Adipocyte (in vitro differentiated cells): ENCODE measurements at regions not wholly inside any gene's neighbourhood (a gene's known extent, or its start where the extent isn't known, plus 50 kb on each side); places are given as distances from the start of the nearest gene placed in this dataset.
"Not testable (repeated sequence)": the region's sequence is repeated elsewhere in the genome, so short reads cannot be mapped to it uniquely, and the experiment has no call there.

Experiments used
- DNase-seq: peaks from one replicate; pipeline ENCODE4 v3.0.0-alpha.2; 2015; ENCODE audit warnings: low read depth
- H3K27me3 ChIP-seq: replicated peaks from 2 replicates; pipeline ENCODE4 v1.7.0; 2013; ENCODE audit warnings: mild to moderate bottlenecking, low read length, moderate library complexity; ENCODE audit not compliant: control insufficient read depth, insufficient read depth
- H3K36me3 ChIP-seq: 2 replicates; pipeline ENCODE4 v1.7.0; 2013; ENCODE audit warnings: low read length, mild to moderate bottlenecking, moderate library complexity; ENCODE audit not compliant: control insufficient read depth, insufficient read depth, severe bottlenecking
- H3K4me1 ChIP-seq: 2 replicates; pipeline ENCODE4 v1.7.0; 2013; ENCODE audit warnings: mild to moderate bottlenecking, low read length, moderate library complexity; ENCODE audit not compliant: control insufficient read depth, insufficient read depth
- H3K4me3 ChIP-seq: 2 replicates; pipeline ENCODE4 v1.7.0; 2013; ENCODE audit warnings: mild to moderate bottlenecking, low read length, moderate library complexity
- H3K9ac ChIP-seq: 2 replicates; pipeline ENCODE4 v1.7.0; 2013; ENCODE audit warnings: mild to moderate bottlenecking, low read length, moderate library complexity
- H3K9me3 ChIP-seq: 2 replicates; pipeline ENCODE4 v1.7.0; 2013; ENCODE audit warnings: mild to moderate bottlenecking, low read length, moderate library complexity; ENCODE audit not compliant: control insufficient read depth

- no peaks in the 10 kb centered on the region for H3K4me1 ChIP-seq
- no peaks in the 10 kb centered on the region for H3K9me3 ChIP-seq
- H3K9ac ChIP-seq: no peak overlapping the region
- H3K36me3 ChIP-seq: no peaks in the 10 kb centered on the region
- no peak for DNase-seq
- no peak overlapping the region for H3K4me3 ChIP-seq
- H3K27me3 ChIP-seq: no peaks in the 10 kb centered on the region
Observed at GRCh38 chr2:117378653-117379052, 435.8 kb upstream of the DDX18 start.

- no peak for DNase-seq
- Histone ChIP-seq H3K9ac (no peak overlapping the region), H3K4me1 (no peaks in the 10 kb centered on the region), H3K27me3 (no peaks in the 10 kb centered on the region), H3K4me3 (no peak overlapping the region), H3K36me3 (no peaks in the 10 kb centered on the region), H3K9me3 (no peaks in the 10 kb centered on the region)
Observed at GRCh38 chr2:117379928-117380327, 434.6 kb upstream of the DDX18 start.

DNA sequence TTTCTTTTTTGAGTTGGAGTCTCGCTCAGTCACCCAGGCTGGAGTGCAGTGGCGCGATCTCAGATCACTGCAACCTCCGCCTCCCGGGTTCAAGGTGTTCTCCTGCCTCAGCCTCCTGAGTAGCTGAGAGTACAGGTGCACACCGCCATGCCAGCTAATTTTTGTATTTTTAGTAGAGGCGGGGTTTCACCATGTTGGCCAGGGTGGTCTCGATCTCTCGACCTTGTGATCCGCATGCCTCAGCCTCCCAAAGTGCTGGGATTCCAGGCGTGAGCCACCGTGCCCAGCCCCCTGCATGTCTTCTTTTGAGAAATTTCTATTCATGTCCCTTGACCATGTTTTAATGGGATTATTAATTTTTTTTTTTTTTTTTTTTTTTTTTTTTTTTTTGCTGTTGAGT lies 430.5 kb upstream of the DDX18 start:
- not testable (repeated sequence) for H3K4me3 ChIP-seq, H3K36me3 ChIP-seq, H3K9ac ChIP-seq

DNA sequence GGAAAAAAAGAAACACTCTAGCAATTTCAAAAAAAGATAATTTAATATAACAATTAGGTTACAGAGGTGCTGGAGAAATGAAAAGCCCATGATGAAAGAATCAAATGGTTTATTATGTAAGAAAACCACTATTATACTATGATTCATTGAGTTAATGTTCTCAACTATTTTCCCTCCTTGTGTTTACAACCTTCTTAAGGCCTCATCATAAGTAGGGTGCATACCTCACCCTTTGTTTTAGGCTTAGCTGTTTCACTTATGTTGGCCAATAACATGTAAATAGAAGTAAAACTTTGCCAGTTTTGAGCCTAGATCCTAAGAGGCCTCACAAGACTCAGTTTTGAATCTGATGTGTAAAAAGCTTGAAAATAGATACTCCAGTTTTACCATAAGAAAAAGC lies 418.3 kb upstream of the DDX18 start:
- Histone ChIP-seq H3K9me3 (no peaks in the 10 kb centered on the region), H3K9ac (no peak overlapping the region), H3K4me3 (no peak overlapping the region), H3K27me3 (no peaks in the 10 kb centered on the region), H3K36me3 (no peaks in the 10 kb centered on the region), H3K4me1 (no peaks in the 10 kb centered on the region)
- no peak for DNase-seq

More for the DNA sequence above, 430.5 kb upstream of the DDX18 start:
- not testable (repeated sequence) for H3K4me1 ChIP-seq, DNase-seq, H3K9me3 ChIP-seq, H3K27me3 ChIP-seq

- Histone ChIP-seq H3K4me3 (no peak overlapping the region), H3K9ac (no peak overlapping the region), H3K27me3 (no peaks in the 10 kb centered on the region), H3K4me1 (no peaks in the 10 kb centered on the region), H3K9me3 (no peaks in the 10 kb centered on the region), H3K36me3 (no peaks in the 10 kb centered on the region)
- DNase-seq: no peak
Observed at GRCh38 chr2:117401582-117401981, 412.9 kb upstream of the DDX18 start.

DNA sequence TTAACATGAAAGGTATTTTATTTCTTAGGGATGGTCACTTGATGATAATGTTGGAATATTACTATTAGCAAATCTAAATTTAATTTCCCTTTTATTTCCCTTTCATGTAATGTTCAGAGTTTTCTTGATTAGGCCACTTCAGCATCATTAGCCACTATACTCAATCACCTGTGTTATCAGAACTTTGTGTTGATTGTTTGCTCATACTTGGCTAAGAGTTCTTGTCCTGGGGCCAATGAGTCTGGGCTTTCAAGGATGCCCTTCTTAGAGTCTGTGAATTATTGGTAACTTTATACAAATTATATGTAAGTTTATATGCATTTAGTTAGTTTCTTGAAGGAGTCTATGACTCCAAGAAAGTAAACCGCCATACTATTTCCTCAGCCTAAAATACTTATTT lies 408.0 kb upstream of the DDX18 start:
- no peak overlapping the region for H3K9ac ChIP-seq
- H3K9me3 ChIP-seq: no peaks in the 10 kb centered on the region
- H3K4me3 ChIP-seq: no peak overlapping the region
- no peak for DNase-seq
- no peaks in the 10 kb centered on the region for H3K4me1 ChIP-seq
- no peaks in the 10 kb centered on the region for H3K27me3 ChIP-seq
- H3K36me3 ChIP-seq: no peaks in the 10 kb centered on the region

DNA sequence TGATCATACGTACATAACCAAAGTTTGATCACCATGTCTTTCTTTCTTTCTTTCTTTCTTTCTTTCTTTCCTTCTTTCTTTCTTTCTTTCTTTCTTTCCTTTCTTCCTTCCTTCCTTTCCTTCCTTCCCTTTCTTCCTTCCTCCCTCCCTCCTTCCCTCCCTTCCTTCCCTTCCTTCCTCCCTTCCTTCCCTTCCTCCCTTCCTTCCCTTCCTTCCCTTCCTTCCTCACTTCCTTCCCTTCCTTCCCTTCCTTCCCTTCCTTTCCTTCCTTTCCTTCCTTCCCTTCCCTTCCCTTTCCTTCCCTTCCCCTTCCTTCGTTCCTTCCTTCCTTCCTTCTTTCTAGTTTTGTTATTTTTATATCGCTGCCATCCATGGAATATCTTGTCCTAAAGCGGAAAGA lies 406.7 kb upstream of the DDX18 start:
- Histone ChIP-seq H3K36me3 (no peaks in the 10 kb centered on the region), H3K4me1 (no peaks in the 10 kb centered on the region), H3K9me3 (no peaks in the 10 kb centered on the region), H3K9ac (no peak overlapping the region), H3K4me3 (no peak overlapping the region), H3K27me3 (no peaks in the 10 kb centered on the region)
- no peak for DNase-seq

DNA sequence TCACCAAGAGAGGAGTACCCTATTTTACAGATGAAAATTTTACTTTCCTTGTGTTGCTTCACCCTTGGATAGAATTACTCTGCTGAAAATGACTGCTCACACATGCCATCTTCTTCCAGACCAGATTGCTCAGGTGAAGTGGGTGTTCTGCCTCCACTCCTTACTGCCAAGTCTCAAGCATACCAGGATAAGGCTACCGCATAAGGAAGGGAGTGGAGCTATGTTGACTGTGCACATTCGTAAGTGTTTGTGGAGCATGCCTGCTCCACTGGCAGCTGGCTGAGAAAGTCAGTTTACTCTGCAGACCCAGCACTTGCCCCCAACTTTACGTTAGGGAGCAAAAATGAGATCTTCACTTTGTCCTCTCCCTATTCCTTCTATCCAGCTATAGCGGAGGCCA lies 405.0 kb upstream of the DDX18 start:
- Histone ChIP-seq H3K27me3 (no peaks in the 10 kb centered on the region), H3K9ac (no peak overlapping the region), H3K36me3 (no peaks in the 10 kb centered on the region), H3K9me3 (no peaks in the 10 kb centered on the region), H3K4me1 (no peaks in the 10 kb centered on the region), H3K4me3 (no peak overlapping the region)
- DNase-seq: no peak

DNA sequence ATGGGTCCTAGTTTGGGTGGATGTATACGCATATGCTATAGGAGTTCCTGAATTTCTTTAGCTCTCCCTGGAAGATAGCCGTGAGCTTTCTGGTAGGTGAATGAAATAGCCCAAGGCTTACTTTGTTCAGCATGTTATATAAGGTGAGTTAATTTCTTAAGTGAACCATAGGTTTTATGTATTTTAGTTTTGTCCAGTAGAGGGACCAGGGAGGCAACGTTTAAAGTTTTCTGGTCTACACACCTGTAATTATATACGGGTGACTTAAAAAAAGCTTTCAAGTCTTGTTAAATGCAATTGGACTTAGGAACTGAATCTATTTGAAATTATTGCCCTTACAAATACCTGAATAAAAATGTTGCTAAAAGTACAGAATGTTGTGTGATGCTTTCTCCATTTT lies 402.5 kb upstream of the DDX18 start:
- Histone ChIP-seq H3K4me1 (no peaks in the 10 kb centered on the region), H3K9ac (no peak overlapping the region), H3K9me3 (no peaks in the 10 kb centered on the region), H3K36me3 (no peaks in the 10 kb centered on the region), H3K27me3 (no peaks in the 10 kb centered on the region), H3K4me3 (no peak overlapping the region)
- no peak for DNase-seq

- Histone ChIP-seq H3K4me1 (no peaks in the 10 kb centered on the region), H3K27me3 (no peaks in the 10 kb centered on the region)
- no peak for DNase-seq
Observed at GRCh38 chr2:117432746-117433145, 381.7 kb upstream of the DDX18 start.

GRCh38 chr2:117436697-117437096 lies 377.8 kb upstream of the DDX18 start:
- Histone ChIP-seq H3K27me3 (no peaks in the 10 kb centered on the region), H3K9ac (no peak overlapping the region), H3K4me3 (no peak overlapping the region), H3K9me3 (no peaks in the 10 kb centered on the region), H3K36me3 (no peaks in the 10 kb centered on the region), H3K4me1 (no peaks in the 10 kb centered on the region)
- no peak for DNase-seq

More at GRCh38 chr2:117432746-117433145, 381.7 kb upstream of the DDX18 start:
- Histone ChIP-seq H3K4me3 (no peak overlapping the region), H3K36me3 (no peaks in the 10 kb centered on the region), H3K9me3 (no peaks in the 10 kb centered on the region), H3K9ac (no peak overlapping the region)

DNA sequence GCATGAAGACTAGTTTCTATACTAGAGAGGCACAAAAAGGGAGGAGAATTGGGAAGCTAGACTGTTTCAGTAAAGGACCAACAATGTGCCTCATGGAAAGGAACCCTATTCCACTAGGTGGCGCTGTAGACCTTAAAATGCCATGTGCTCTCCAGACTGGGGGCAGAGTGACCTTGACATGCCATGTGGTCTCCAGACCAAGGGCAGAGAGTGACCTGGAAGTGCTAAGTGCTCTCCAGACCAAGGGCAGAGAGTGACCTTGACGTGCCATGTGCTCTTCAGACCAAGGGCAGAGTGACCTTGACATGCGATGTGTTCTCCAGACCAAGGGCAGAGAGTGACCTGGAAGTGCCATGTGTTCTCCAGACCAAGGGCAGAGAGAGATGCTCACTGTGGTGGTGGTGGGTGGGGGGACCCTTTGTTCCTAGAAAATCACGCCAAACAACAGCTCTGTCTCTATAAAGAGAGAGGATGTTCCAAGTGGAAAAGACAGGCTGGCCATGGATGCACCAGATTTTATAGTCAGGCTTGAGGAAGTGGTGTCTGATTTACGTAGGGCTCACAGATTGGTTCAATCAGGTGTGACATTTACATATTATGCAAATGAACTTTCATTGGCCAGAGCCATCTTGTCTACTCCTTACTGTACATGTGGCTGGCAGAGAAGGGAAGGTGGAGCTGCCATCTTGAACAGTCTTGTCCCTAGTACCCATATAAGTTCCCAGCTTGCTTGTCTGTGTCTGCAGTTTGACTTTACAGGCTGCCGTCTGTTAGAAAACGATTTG lies 344.0 kb upstream of the DDX18 start:
- Histone ChIP-seq H3K4me1 (no peaks in the 10 kb centered on the region), H3K9ac (no peak overlapping the region), H3K36me3 (no peaks in the 10 kb centered on the region), H3K9me3 (no peaks in the 10 kb centered on the region), H3K27me3 (no peaks in the 10 kb centered on the region), H3K4me3 (no peak overlapping the region)
- DNase-seq: no peak
